IgD-negative memory B cell (primary cell): ENCODE measurements at regions not wholly inside any gene's neighbourhood (a gene's known extent, or its start where the extent isn't known, plus 50 kb on each side); places are given as distances from the start of the nearest gene placed in this dataset.

Source experiments
- H3K27ac Mint-ChIP-seq, 3 donors: one replicate each; pipeline ENCODE4 v1.8.0; 2020 to 2022; ENCODE audit warnings: mild to moderate bottlenecking in 3 of 3, mixed read lengths in 3 of 3, moderate library complexity in 1 of 3
- H3K27me3 Mint-ChIP-seq: one replicate; pipeline ENCODE4 v1.8.0; 2021; ENCODE audit warnings: mixed read lengths
- H3K36me3 Mint-ChIP-seq: one replicate; pipeline ENCODE4 v1.8.0; 2020; ENCODE audit warnings: mild to moderate bottlenecking, mixed read lengths
- H3K4me1 Mint-ChIP-seq, 3 donors: one replicate each; pipeline ENCODE4 v1.8.0; 2020 to 2022; ENCODE audit warnings: mixed read lengths in 3 of 3, mild to moderate bottlenecking in 1 of 3
- H3K4me3 Mint-ChIP-seq, 4 donors: one replicate each; pipeline ENCODE4 v1.8.0; 2020 to 2022; ENCODE audit warnings: mild to moderate bottlenecking in 4 of 4, mixed read lengths in 4 of 4, moderate library complexity in 3 of 4
- H3K9me3 Mint-ChIP-seq, 3 donors: one replicate each; pipeline ENCODE4 v1.8.0; 2020 to 2021; ENCODE audit warnings: mixed read lengths in 3 of 3, mild to moderate bottlenecking in 1 of 3

- H3K36me3 Mint-ChIP-seq, result peaks cover 1% of the 10 kb centered on the region
- no peaks in the 10 kb centered on the region for H3K27me3 Mint-ChIP-seq
- H3K27ac Mint-ChIP-seq, result no peak overlapping the region
- no peak overlapping the region for H3K4me3 Mint-ChIP-seq
- H3K4me1 Mint-ChIP-seq, result no peaks in the 10 kb centered on the region
- peaks cover 0 to 7% (median 2%) of the 10 kb centered on the region in 3 donors for H3K9me3 Mint-ChIP-seq
These were observed 122.1 kb upstream of the KAZN start for GRCh38 chr1:14476170-14476955.

- Mint-ChIP-seq H3K27me3 (peaks cover 5% of the 10 kb centered on the region), H3K4me1 (no peaks in the 10 kb centered on the region), H3K36me3 (peaks cover 1% of the 10 kb centered on the region), H3K4me3 (no peak overlapping the region), H3K9me3 (peaks cover 0 to 7% (median 2%) of the 10 kb centered on the region in 3 donors), H3K27ac (no peak overlapping the region)
These were observed 120.4 kb upstream of the KAZN start for GRCh38 chr1:14478120-14478519.

- Mint-ChIP-seq H3K36me3 (peaks cover 1% of the 10 kb centered on the region), H3K4me1 (no peaks in the 10 kb centered on the region), H3K4me3 (no peak overlapping the region)
These were observed 118.6 kb upstream of the KAZN start for GRCh38 chr1:14479865-14480264.

GRCh38 chr1:14482784-14483450 is 115.6 kb upstream of the KAZN start:
- H3K4me3 Mint-ChIP-seq, result no peak overlapping the region
- H3K4me1 Mint-ChIP-seq, result no peaks in the 10 kb centered on the region
- H3K36me3 Mint-ChIP-seq, result no peaks in the 10 kb centered on the region
- peaks cover 7% of the 10 kb centered on the region for H3K27me3 Mint-ChIP-seq
- H3K27ac Mint-ChIP-seq, result no peak overlapping the region
- H3K9me3 Mint-ChIP-seq, result no peaks in the 10 kb centered on the region

More at GRCh38 chr1:14479865-14480264, 118.6 kb upstream of the KAZN start:
- Mint-ChIP-seq H3K9me3 (peaks cover 0 to 2% (median 1%) of the 10 kb centered on the region in 3 donors), H3K27ac (no peak overlapping the region), H3K27me3 (peaks cover 7% of the 10 kb centered on the region)

GRCh38 chr1:14485285-14485684 is 113.2 kb upstream of the KAZN start:
- Mint-ChIP-seq H3K9me3 (peaks cover 0 to 5% (median 0%) of the 10 kb centered on the region in 3 donors), H3K36me3 (no peaks in the 10 kb centered on the region), H3K27ac (no peak overlapping the region), H3K27me3 (peaks cover 7% of the 10 kb centered on the region), H3K4me3 (no peak overlapping the region), H3K4me1 (no peaks in the 10 kb centered on the region)

GRCh38 chr1:14486401-14487201 is 111.9 kb upstream of the KAZN start:
- no peaks in the 10 kb centered on the region for H3K4me1 Mint-ChIP-seq
- H3K27ac Mint-ChIP-seq, result no peak overlapping the region
- H3K27me3 Mint-ChIP-seq, result peaks cover 6% of the 10 kb centered on the region
- H3K36me3 Mint-ChIP-seq, result no peaks in the 10 kb centered on the region
- H3K9me3 Mint-ChIP-seq, result peaks cover 0 to 5% (median 0%) of the 10 kb centered on the region in 3 donors
- no peak overlapping the region for H3K4me3 Mint-ChIP-seq

GRCh38 chr1:14487671-14488070 is 110.8 kb upstream of the KAZN start:
- no peaks in the 10 kb centered on the region for H3K4me1 Mint-ChIP-seq
- H3K27me3 Mint-ChIP-seq, result peaks cover 2% of the 10 kb centered on the region
- peaks cover 0 to 5% (median 0%) of the 10 kb centered on the region in 3 donors for H3K9me3 Mint-ChIP-seq
- H3K4me3 Mint-ChIP-seq, result no peak overlapping the region
- H3K36me3 Mint-ChIP-seq, result no peaks in the 10 kb centered on the region
- no peak overlapping the region for H3K27ac Mint-ChIP-seq

- Mint-ChIP-seq H3K4me1 (no peaks in the 10 kb centered on the region), H3K36me3 (no peaks in the 10 kb centered on the region), H3K27ac (no peak overlapping the region), H3K4me3 (no peak overlapping the region), H3K27me3 (no peaks in the 10 kb centered on the region), H3K9me3 (peaks cover 0 to 9% (median 2%) of the 10 kb centered on the region in 3 donors)
These were observed 103.6 kb upstream of the KAZN start for GRCh38 chr1:14494911-14495310.

GRCh38 chr1:14495381-14495780 is 103.1 kb upstream of the KAZN start:
- Mint-ChIP-seq H3K9me3 (peaks cover 0 to 9% (median 2%) of the 10 kb centered on the region in 3 donors), H3K27me3 (peaks cover 2% of the 10 kb centered on the region), H3K36me3 (no peaks in the 10 kb centered on the region), H3K27ac (no peak overlapping the region), H3K4me3 (no peak overlapping the region), H3K4me1 (no peaks in the 10 kb centered on the region)

- H3K9me3 Mint-ChIP-seq, result peaks cover 0 to 9% (median 2%) of the 10 kb centered on the region in 3 donors
- no peaks in the 10 kb centered on the region for H3K4me1 Mint-ChIP-seq
- H3K27me3 Mint-ChIP-seq, result peaks cover 3% of the 10 kb centered on the region
- no peak overlapping the region for H3K27ac Mint-ChIP-seq
- no peaks in the 10 kb centered on the region for H3K36me3 Mint-ChIP-seq
- no peak overlapping the region for H3K4me3 Mint-ChIP-seq
These were observed 102.5 kb upstream of the KAZN start for GRCh38 chr1:14495996-14496395.

- Mint-ChIP-seq H3K27me3 (peaks cover 3% of the 10 kb centered on the region), H3K4me3 (no peak overlapping the region), H3K27ac (no peak overlapping the region), H3K9me3 (peaks cover 0 to 9% (median 2%) of the 10 kb centered on the region in 3 donors), H3K36me3 (no peaks in the 10 kb centered on the region), H3K4me1 (no peaks in the 10 kb centered on the region)
These were observed 99.6 kb upstream of the KAZN start for GRCh38 chr1:14498839-14499238.

GRCh38 chr1:14499312-14500040 is 99.0 kb upstream of the KAZN start:
- Mint-ChIP-seq H3K9me3 (peaks cover 0 to 9% (median 2%) of the 10 kb centered on the region in 3 donors), H3K27ac (no peak overlapping the region), H3K4me3 (no peak overlapping the region), H3K27me3 (peaks cover 3% of the 10 kb centered on the region), H3K4me1 (no peaks in the 10 kb centered on the region), H3K36me3 (no peaks in the 10 kb centered on the region)

GRCh38 chr1:14500041-14500440 is 98.4 kb upstream of the KAZN start:
- peaks cover 3% of the 10 kb centered on the region for H3K27me3 Mint-ChIP-seq
- no peaks in the 10 kb centered on the region for H3K4me1 Mint-ChIP-seq
- H3K27ac Mint-ChIP-seq, result no peak overlapping the region
- no peak overlapping the region for H3K4me3 Mint-ChIP-seq
- H3K36me3 Mint-ChIP-seq, result no peaks in the 10 kb centered on the region
- H3K9me3 Mint-ChIP-seq, result peaks cover 0 to 9% (median 2%) of the 10 kb centered on the region in 3 donors

- Mint-ChIP-seq H3K36me3 (no peaks in the 10 kb centered on the region), H3K9me3 (peaks cover 0 to 9% (median 2%) of the 10 kb centered on the region in 3 donors), H3K4me1 (no peaks in the 10 kb centered on the region), H3K27me3 (peaks cover 3% of the 10 kb centered on the region), H3K4me3 (no peak overlapping the region), H3K27ac (no peak overlapping the region)
These were observed 97.6 kb upstream of the KAZN start for GRCh38 chr1:14500912-14501311.
